ENCODE measurements at regions not wholly inside any gene's neighbourhood (a gene's known extent, or its start where the extent isn't known, plus 50 kb on each side); places are given as distances from the start of the nearest gene placed in this dataset.
A peak's percentile ranks its signal among the peaks of the same experiment; 100 is the strongest.

- no peak for DNase-seq
These were observed 516.9 kb upstream of the JAG1 start for GRCh38 chr20:11190741-11191140.

DNA sequence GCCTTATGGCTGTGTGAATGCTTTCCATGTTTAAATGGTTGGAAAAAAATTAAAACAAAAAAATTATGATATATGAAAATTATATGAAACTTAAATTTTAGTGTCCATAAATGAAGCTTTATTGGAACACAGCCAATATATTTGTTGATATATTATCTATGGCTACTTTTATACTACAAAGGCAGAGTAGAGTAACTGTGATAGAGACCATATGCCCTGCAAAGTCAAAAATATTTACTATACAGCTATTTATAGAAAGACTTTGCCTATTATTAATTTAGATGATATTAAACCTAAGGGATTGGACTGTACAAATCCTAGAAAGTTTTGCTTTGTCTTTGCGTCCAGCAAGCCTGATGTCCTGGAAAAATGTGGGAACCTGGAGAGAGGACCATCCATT is 518.3 kb upstream of the JAG1 start:
- DNase-seq = no peak

- DNase-seq = no peak
These were observed 519.4 kb upstream of the JAG1 start for GRCh38 chr20:11193241-11193640.

GRCh38 chr20:11195169-11195568 is 521.4 kb upstream of the JAG1 start:
- no peak for DNase-seq

DNA sequence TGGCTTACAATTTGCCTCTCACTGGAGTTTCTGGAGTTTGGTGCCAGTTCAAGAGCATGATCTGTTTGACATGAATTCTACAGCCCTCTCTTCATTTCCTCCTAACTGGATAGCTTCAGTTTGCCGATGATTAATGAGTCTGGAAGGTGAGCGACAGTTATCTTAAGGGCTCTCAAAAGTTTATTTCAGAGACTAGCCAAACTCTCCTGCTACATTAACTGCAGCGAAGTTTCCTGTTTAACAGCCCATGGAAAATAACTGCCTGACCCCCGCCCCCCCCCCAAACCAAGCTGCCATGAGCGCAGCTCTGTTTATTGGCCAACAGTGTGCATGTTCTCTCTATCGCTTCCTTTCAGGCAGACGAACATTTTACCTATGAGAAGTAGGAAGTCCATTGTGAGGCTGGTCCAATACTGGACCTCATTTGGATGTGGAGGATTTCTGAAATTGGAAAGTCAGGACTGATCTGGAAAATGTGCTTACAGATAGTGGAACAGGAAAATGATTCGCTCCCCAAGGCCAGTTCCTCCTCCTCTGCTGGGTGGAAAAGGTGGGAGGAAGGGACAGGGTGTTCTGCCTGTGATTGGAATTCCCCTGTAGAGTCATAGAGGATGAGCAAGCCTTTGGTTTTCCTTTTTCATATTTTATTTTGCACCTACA is 522.2 kb upstream of the JAG1 start:
- no peak for DNase-seq

DNA sequence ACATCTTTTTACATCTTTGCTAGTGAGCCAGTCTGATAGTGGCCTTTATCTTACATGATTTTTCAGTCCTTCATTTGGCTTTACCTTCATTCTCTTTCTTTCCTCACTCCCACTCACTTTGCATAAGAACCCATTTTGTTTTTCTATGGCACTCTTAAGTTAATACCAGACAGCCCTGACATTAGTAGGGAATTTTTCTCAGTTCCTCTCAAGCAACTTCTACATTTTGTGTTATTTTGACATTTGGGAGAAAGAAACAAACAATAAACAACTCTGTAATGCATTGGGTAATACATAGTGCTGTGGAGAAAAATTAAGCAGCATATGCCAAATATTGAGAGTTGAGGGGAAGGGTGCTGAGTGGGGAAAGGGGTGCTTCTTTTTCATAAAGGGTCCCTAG is 524.1 kb upstream of the JAG1 start:
- no peak for DNase-seq

DNA sequence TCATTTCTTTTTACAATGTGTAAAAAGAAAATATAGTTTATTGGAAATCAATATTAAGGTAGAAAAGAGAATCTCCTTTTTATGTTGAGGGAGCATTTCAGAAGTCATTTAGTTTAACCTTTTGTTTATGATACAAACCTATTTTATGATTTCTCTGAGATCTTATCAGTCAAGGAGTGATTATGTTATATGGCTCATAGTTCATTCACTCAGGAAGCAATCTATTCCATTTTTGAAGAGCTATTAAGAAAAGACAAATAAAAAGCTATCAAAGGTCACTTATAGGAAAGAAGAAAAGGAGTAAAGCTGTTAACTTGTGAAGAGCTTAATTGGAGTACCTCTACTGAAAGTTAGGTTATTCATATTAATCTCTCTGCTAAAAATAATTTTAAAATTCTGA is 526.6 kb upstream of the JAG1 start:
- DNase-seq = no peak

DNA sequence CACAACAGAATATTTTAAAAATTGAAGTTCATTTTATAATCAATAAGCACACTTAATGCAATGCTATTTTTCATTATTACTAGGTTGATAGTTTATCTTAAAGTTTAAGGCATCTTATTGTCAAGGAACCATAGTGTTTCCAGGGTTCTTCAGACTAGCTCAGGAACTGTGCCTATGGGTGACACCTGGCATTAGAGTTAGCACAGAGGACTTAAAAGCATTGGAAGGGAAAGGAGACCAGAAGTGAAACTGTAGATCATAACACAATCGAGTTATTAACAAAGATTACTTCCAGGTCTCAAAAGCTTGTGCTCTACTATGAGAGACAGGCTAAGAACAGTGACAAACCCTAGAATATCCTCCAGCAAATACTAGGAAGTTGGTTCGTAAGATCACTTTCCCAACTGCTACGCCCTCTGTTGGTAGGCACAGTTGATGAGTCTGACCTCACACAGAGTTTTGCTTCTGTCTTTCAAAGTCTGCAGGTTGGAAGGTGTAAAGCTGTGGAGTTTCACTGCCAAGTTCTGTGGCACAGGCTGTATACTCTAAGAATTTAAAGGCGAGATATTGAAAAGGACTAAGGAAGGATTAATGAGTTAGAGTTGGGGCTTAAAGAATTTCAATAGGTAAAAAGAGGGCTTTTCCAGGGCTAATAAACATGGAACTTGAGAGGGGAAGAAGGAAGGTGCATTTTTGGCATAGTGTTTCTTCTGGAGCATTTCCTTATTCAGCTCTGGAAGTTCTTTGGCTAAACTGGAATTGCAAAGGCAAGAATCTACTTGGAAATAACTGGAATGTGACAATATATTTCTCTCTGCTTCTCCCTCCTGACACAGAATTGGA is 531.3 kb upstream of the JAG1 start:
- peak; percentile 51 for DNase-seq

- no peak for DNase-seq
These were observed 532.1 kb upstream of the JAG1 start for GRCh38 chr20:11205769-11206362.

GRCh38 chr20:11207749-11208502 is 534.1 kb upstream of the JAG1 start:
- no peak for DNase-seq

DNA sequence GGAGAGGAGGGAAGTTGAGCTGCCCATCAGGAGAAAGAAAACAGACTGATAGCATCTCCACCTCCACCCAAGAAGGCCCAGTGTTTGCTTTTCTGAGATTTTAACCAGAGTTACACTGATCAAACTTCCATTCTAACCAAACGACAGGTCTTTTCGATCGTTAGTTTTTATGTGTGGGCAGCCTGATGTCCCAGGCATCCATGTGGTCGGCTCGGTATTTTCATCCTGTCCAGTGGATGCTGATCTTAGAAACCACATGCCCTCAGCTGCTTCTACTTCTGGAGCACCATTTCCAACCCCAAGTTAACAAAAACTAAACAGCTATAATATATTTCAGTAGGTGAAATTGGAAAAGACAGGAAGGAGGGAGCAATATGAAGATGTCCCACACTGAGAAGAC is 536.8 kb upstream of the JAG1 start:
- DNase-seq = no peak

GRCh38 chr20:11212272-11212671 is 538.5 kb upstream of the JAG1 start:
- DNase-seq = no peak

DNA sequence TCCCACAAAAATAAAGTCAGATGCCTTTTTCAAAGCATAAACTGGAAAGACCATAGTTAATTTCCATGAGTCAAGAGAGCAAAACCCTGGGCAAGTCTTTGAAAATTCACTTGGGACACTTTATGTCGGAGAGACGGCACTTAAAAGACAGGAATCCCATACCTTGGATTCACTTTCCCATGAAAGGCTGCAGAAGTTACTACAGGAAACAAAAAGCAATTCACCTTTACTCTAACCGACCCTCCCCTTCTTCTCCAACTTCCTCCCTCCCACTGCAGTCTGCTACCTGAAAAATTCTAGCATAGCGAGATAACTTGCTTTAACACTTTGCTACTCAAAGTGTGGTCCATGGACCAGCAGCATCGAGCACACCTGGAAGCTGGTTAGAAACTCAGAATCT is 539.1 kb upstream of the JAG1 start:
- no peak for DNase-seq

DNA sequence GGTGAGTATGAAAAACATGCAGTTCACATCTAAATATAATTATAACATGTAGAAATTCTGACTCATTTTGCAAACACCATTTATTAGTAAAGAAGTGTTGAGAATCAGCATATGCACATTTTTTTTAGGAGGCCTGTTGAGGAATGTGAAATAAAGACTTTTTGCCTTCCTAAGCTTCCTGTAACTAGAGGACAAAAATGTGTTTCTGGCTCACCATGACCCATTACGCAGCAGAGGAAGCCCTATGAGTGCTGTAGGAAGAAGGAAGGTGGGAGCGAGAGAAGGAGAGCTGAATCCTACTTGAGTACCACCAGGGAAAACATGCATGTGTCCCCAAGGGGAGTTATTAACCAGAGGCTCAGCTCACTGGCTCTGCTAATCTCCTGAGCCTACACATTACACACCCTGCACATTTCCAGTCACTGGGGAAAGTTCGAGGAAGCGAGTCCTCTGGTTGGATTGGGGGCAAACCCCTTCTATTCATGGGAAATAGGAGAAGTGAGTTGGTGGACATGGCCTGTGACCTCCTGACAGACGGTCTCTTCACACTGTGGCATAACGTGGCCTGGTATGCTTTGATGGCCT is 540.5 kb upstream of the JAG1 start:
- no peak for DNase-seq

DNA sequence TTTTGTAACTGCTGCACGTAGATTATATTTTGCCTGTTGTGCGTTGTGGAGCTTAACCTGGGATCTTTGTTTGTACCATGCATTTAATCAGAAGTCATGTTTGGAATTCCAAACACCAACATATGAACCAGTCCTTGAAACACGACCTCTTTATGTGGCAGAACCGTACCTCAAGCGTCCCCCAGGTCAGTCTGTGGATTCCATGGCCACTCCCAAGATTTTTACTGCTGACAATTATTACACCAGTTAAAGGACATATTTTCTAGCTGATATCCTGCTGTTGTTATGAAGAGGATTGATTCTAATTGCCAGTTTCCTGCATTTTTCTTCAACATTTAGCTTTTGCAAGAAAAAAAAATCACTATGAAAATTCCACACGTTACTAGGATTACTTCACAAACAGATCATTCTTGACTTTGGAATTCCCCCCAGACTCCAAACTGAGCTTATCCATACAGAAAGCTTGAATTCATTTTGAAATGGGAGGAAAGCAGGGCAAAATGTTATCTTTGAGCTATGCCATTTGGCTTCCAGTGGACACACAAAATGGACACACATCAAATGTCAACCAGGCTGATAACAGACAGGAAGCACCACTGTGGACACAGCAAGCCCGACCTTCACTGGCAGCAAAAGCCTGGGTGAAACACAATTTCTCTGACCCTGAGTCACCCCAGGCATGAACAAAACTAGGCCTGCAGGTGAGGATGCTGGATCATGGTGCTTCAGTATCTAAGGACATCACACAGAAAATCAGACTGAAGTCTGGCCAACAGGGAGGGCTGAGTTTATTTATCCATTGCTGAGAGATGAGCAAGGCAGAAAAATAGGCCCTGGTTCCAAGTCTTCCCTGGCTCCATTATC is 542.9 kb upstream of the JAG1 start:
- DNase-seq = no peak

- no peak for DNase-seq
These were observed 543.8 kb upstream of the JAG1 start for GRCh38 chr20:11217326-11218172.

GRCh38 chr20:11218173-11218680 is 544.4 kb upstream of the JAG1 start:
- no peak for DNase-seq

DNA sequence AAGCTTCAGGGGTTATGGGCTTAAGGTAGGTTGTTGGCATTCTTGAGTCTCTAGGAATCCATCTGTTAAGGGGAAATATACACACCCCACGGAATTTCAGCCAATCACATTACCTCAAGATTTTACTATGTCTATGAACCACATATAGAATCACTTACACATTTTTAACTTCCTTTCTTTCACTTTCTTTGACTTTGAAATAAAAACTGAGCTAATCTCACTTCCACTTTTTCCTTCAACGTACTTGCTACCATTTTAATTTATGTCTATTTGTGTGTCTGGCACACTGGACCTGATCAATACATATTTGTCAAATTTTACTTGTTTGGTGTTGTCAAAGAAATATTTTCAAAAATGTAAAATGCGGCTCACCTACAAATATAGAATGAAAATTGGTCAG is 545.4 kb upstream of the JAG1 start:
- no peak for DNase-seq

DNA sequence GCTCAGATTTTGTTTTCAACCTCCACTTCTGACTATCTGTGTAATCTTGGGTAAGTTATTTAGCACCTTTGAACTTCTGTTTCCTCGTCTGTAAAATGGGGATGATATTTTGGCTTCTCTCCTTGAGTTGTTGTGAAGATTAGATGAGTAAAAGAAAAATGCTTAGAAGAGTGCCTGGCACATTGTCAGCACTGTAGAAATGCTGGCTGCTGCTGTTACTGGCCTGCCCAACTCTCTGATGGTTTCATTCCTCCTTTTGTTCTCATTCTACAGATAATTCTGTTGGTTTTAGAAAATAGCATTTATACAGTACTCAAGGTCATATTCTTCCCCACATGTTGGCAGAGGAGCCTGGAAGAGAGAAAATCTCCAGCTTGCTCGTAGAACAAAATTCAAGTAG is 547.2 kb upstream of the JAG1 start:
- no peak for DNase-seq

DNA sequence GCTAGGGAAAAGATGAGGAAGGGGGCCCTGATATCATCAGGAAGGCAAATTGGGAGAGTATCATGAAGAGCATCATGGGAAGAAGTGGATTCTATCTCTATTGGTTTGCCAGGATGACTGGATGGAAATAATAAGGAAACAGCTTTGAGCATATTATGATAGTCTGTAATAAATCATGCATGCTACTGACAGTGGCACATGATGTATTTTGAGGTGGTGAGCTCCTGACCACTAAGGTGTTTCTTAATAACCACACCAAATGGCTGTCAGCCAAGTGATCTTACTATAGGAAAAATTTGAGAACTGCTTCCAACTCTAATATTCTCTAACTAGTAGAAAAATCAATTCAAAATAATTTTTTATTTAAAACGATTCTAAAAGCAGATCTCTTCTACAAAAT is 548.4 kb upstream of the JAG1 start:
- DNase-seq = no peak

DNA sequence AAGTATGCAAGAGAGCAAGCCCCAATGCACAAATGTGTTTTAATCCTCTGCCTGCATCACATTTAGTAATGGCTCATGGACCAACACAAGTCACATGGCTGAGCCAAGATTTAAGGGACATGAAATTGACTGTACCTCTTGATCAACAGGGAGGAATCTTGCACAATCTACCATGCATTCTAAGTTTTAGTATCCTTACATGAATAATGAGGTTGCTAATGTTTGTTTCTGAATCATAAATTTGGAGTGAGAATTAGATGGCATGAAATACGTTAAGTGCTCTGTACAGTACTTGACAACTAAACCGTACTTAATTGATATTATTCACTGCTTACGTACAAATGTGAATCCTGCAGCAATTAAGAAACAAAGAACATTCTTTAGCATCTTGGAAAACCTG is 553.8 kb upstream of the JAG1 start:
- DNase-seq = no peak
